HepG2 (cell line): ENCODE measurements at regions not wholly inside any gene's neighbourhood (a gene's known extent, or its start where the extent isn't known, plus 50 kb on each side); places are given as distances from the start of the nearest gene placed in this dataset.

Source experiments
- ATAC-seq: fragments of 200-7000 bp; cut with Tn5 transposase; 3 replicates; pipeline ENCODE4 v1.9.1; 2020; ENCODE audit warnings: mild to moderate bottlenecking, moderate library complexity
- BruUV-seq: library from RNA; stranded (reverse); fragments of 400-500 nt; replicated peaks from 2 replicates; lab custom pipeline; 2021; lab: Mats Ljungman, UMichigan
- CTCF ChIA-PET: fragments of 300-600 bp; formaldehyde crosslinking; extraction: SDS; loops from one replicate; lab custom pipeline; 2021; ENCODE audit warnings: low total read pairs, inconsistent platforms, low intra/inter-chr PET ratio; lab: Yijun Ruan, JAX
- POLR2A ChIA-PET: fragments of 350-600 bp; sonication (Branson Sonifier 250); formaldehyde crosslinking; loops from one replicate; lab custom pipeline; 2020; ENCODE audit warnings: antibody characterized with exemption, inconsistent platforms; lab: Yijun Ruan, JAX
- DNase-seq: peaks from one replicate; pipeline ENCODE4 v3.0.0-alpha.2; 2015; ENCODE audit warnings: low spot score
- FAIRE-seq: peaks from 3 replicates; lab custom pipeline; 2011; peaks lifted over from hg19 to GRCh38; lab: Jason Lieb, UNC
- H2AFZ ChIP-seq: one replicate; pipeline ENCODE4 v1.6.1; 2011; ENCODE audit warnings: low read length, inconsistent platforms
- H3K27ac ChIP-seq: fragments of 300-600 bp; 3 replicates; pipeline ENCODE4 v1.8.0; 2011; ENCODE audit warnings: mixed run types, mild to moderate bottlenecking, mixed read lengths, low read length, inconsistent platforms; ENCODE audit not compliant: insufficient read depth; ENCODE audit errors: extremely low read length
- H3K27me3 ChIP-seq, 2 experiments: fragments of 200-600 bp in 1 of 2; 2 replicates in 1 of 2; 3 replicates in 1 of 2; pipeline versions ENCODE4 v1.6.0 to v1.8.0; 2011; ENCODE audit warnings: low read length in 2 of 2, mild to moderate bottlenecking in 2 of 2, moderate library complexity in 2 of 2, inconsistent platforms in 1 of 2; ENCODE audit not compliant: insufficient read depth in 2 of 2, control insufficient read depth in 1 of 2
- H3K36me3 ChIP-seq, 2 experiments: fragments of 200-600 bp in 1 of 2; replicated peaks in 1 of 2; 2 replicates in 1 of 2; 3 replicates in 1 of 2; pipeline versions ENCODE4 v1.5.1 to v1.8.0; 2011; ENCODE audit warnings: low read length in 2 of 2, inconsistent platforms in 1 of 2; ENCODE audit not compliant: insufficient read depth in 2 of 2, control insufficient read depth in 1 of 2
- H3K4me1 ChIP-seq: 2 replicates; pipeline ENCODE4 v1.5.1; 2012; ENCODE audit warnings: low read length, inconsistent platforms; ENCODE audit not compliant: insufficient read depth
- H3K4me2 ChIP-seq: 2 replicates; pipeline ENCODE4 v1.6.0; 2011; ENCODE audit warnings: low read depth, low read length, inconsistent platforms
- H3K4me3 ChIP-seq, 3 experiments: fragments of 200-600 bp in 1 of 3; sonication (generic), shearing (Covaris generic) in 1 of 3; replicated peaks in 1 of 3; 2 replicates each; pipeline ENCODE4 v1.5.1; 2011 to 2016; ENCODE audit warnings: low read length in 3 of 3, inconsistent platforms in 2 of 3, low read depth in 2 of 3, mild to moderate bottlenecking in 2 of 3, control low read depth in 1 of 3, mixed read lengths in 1 of 3; ENCODE audit not compliant: insufficient read depth in 1 of 3
- H3K79me2 ChIP-seq: one replicate; pipeline ENCODE4 v1.6.1; 2011; ENCODE audit warnings: low read length, inconsistent platforms; ENCODE audit not compliant: insufficient read depth
- H3K9ac ChIP-seq: 2 replicates; pipeline ENCODE4 v1.6.0; 2011; ENCODE audit warnings: mild to moderate bottlenecking, low read depth, low read length, inconsistent platforms; ENCODE audit not compliant: insufficient read depth
- H3K9me3 ChIP-seq: 2 replicates; pipeline ENCODE4 v1.5.1; 2012; ENCODE audit warnings: mild to moderate bottlenecking, low read length
- H4K20me1 ChIP-seq: 2 replicates; pipeline ENCODE4 v1.6.0; 2011; ENCODE audit warnings: inconsistent platforms, mild to moderate bottlenecking, low read length, moderate library complexity; ENCODE audit not compliant: insufficient read depth
- ARID2 ChIP-seq: sonication (generic); formaldehyde crosslinking; IDR thresholded peaks from 2 replicates; pipeline ENCODE4 v1.8.1; 2022; ENCODE audit warnings: mild to moderate bottlenecking, missing genetic modification reagents, borderline replicate concordance
- EZH2 ChIP-seq: conservative IDR thresholded peaks from 2 replicates; pipeline ENCODE4 v1.6.1; 2012; ENCODE audit warnings: mild to moderate bottlenecking, low read depth, low read length, moderate library complexity
- FOXA1 ChIP-seq, 2 experiments: fragments of 450-650 bp in 1 of 2; sonication (generic) in 1 of 2; formaldehyde crosslinking in 1 of 2; IDR thresholded peaks; 2 replicates each; pipeline versions ENCODE4 v1.4.0 to v1.6.1; 2016 to 2020; ENCODE audit warnings: missing genetic modification reagents in 1 of 2
- FOXA3 ChIP-seq: IDR thresholded peaks from 2 replicates; pipeline ENCODE4 v1.6.1; 2016; ENCODE audit warnings: missing genetic modification reagents, missing compliant biosample characterization
- HNRNPLL ChIP-seq: fragments of 200-400 bp; formaldehyde crosslinking; IDR thresholded peaks from 2 replicates; pipeline ENCODE4 v1.6.1; 2017; ENCODE audit warnings: mild to moderate bottlenecking, low read depth, low read length; ENCODE audit not compliant: poor library complexity, severe bottlenecking
- HOXD1 ChIP-seq: sonication (generic); formaldehyde crosslinking; IDR thresholded peaks from 2 replicates; pipeline ENCODE4 v1.5.0; 2020; ENCODE audit warnings: missing genetic modification reagents
- SP1 ChIP-seq, 2 experiments: fragments of 450-650 bp in 1 of 2; sonication (generic) in 1 of 2; formaldehyde crosslinking in 1 of 2; IDR thresholded peaks; 2 replicates each; pipeline versions ENCODE4 v1.4.0 to v1.6.1; 2016 to 2020; ENCODE audit warnings: missing genetic modification reagents in 1 of 2
- TAF1 ChIP-seq: sonication (generic); formaldehyde crosslinking; IDR thresholded peaks from 2 replicates; pipeline ENCODE4 v1.4.0; 2020; ENCODE audit warnings: missing genetic modification reagents
- TOE1 ChIP-seq: sonication (generic); formaldehyde crosslinking; IDR thresholded peaks from 2 replicates; pipeline ENCODE4 v1.4.0; 2020; ENCODE audit warnings: mild to moderate bottlenecking, missing genetic modification reagents
- ZNF101 ChIP-seq: sonication (generic); formaldehyde crosslinking; IDR thresholded peaks from 2 replicates; pipeline ENCODE4 v1.4.0; 2020; ENCODE audit warnings: mild to moderate bottlenecking, low read depth, missing genetic modification reagents, borderline replicate concordance
- ZNF317 ChIP-seq: sonication (generic); formaldehyde crosslinking; IDR thresholded peaks from 2 replicates; pipeline ENCODE4 v1.5.0; 2020; ENCODE audit warnings: mild to moderate bottlenecking, missing genetic modification reagents
- WGBS: methylation state at CpG from one replicate; pipeline ENCODE4 v1.1.6; 2017; ENCODE audit warnings: low lambda C conversion rate; 5-methylcytosine and 5-hydroxymethylcytosine counted together
- in situ Hi-C: cut with HindIII; loops from 2 replicates; pipeline ENCODE4 v1.10.0; 2017; ENCODE audit warnings: low pct_unique_long_range_greater_than_20kb; ENCODE audit not compliant: extremely low pct_ligation_motif_present
- intact Hi-C: fragments of 100-400 bp; cut with micrococcal nuclease; formaldehyde crosslinking; loops from one replicate; pipeline ENCODE4 v1.10.0; 2022; ENCODE audit not compliant: unreplicated experiment
- TF ChIP-seq, protein P1 (sequence below): sonication (generic); formaldehyde crosslinking; conservative IDR thresholded peaks from 2 replicates; pipeline ENCODE4 v1.4.0; 2020; ENCODE audit warnings: missing genetic modification reagents
- TF ChIP-seq, protein P2 (sequence below): sonication (generic); formaldehyde crosslinking; IDR thresholded peaks from 2 replicates; pipeline ENCODE4 v1.4.0; 2020; ENCODE audit warnings: missing genetic modification reagents
- TF ChIP-seq, protein P3 (sequence below): sonication (generic); formaldehyde crosslinking; IDR thresholded peaks from 2 replicates; pipeline ENCODE4 v1.4.0; 2020; ENCODE audit warnings: mild to moderate bottlenecking, missing genetic modification reagents

DNA sequence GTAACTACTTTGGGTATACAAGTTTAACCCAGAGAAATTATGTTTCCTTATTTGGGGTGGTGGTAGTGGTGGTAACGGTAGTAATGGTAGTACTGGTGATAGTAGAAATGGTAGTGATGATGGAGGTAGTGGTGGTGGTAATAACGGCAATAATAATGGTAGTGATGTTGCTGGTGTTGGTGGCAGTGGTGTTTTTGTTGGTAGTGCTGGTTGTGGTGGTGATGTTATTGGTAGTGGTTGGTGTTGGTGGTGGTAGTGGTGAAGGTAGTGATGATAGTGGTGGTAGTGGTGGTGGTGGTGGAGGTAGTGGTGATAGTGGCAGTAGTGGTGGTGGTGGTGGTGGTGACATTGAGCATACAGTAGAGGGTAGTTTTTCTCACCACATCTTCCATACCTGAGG, 95.6 kb downstream of the TMEM30B start (continued):
- TF ChIP-seq, protein P1, sequence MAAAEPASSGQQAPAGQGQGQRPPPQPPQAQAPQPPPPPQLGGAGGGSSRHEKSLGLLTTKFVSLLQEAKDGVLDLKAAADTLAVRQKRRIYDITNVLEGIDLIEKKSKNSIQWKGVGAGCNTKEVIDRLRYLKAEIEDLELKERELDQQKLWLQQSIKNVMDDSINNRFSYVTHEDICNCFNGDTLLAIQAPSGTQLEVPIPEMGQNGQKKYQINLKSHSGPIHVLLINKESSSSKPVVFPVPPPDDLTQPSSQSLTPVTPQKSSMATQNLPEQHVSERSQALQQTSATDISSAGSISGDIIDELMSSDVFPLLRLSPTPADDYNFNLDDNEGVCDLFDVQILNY (CRISPR knock-in tag) = no peak
- TF ChIP-seq TAF1 (no peak), SP1 (IDR thresholded peaks at IDR 0.05) (no peak), SP1 (CRISPR knock-in tag; IDR thresholded peaks at IDR 0.05) (no peak), TOE1 (CRISPR knock-in tag) (no peak), ZNF101 (no peak), EZH2 (no peak), HOXD1 (no peak)
- TF ChIP-seq, protein P2, sequence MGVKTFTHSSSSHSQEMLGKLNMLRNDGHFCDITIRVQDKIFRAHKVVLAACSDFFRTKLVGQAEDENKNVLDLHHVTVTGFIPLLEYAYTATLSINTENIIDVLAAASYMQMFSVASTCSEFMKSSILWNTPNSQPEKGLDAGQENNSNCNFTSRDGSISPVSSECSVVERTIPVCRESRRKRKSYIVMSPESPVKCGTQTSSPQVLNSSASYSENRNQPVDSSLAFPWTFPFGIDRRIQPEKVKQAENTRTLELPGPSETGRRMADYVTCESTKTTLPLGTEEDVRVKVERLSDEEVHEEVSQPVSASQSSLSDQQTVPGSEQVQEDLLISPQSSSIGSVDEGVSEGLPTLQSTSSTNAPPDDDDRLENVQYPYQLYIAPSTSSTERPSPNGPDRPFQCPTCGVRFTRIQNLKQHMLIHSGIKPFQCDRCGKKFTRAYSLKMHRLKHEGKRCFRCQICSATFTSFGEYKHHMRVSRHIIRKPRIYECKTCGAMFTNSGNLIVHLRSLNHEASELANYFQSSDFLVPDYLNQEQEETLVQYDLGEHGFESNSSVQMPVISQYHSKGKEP (CRISPR knock-in tag) = no peak

DNA sequence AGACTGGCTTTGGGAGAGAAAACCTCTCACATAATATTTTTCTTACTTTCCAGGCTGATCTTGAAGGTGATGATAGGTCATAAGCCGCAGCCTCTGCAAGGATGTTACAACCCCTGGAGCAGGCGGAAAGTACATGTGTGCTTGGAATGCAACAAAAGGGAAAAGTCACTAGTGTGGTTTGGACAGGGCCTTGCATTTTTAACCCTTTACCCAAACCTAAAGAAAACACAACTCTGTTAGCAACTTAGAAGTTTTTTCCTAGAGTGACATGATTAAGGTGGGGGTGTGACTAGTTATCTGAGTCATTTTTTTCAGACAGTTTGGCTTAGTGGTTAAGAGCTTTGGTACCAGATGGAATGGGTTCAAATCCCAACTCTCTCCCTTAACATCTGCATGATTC, 97.0 kb downstream of the TMEM30B start:
- in situ Hi-C loops = loop anchor here (25.0 kb wide), 1 partner anchor 147 kb away; no protein-coding TSS in a partner anchor

More for the DNA sequence above, 97.0 kb downstream of the TMEM30B start:
- CTCF ChIA-PET = no interaction called here
- Histone ChIP-seq H3K4me3 (no peak overlapping the region), H2AFZ (no peak overlapping the region), H3K9me3 (no peaks in the 10 kb centered on the region), H3K4me2 (no peak overlapping the region), H3K27me3 (peaks cover 0 to 4% of the 10 kb centered on the region in 2 experiments; a peak in 1 of 5 replicates), H3K27ac (no peak overlapping the region), H4K20me1 (no peaks in the 10 kb centered on the region), H3K36me3 (no peaks in the 10 kb centered on the region), H3K4me1 (peaks cover 29% of the 10 kb centered on the region), H3K79me2 (no peaks in the 10 kb centered on the region), H3K9ac (no peak overlapping the region)
- DNase-seq (no peak), FAIRE-seq (no peak), ATAC-seq (no peak)
- POLR2A ChIA-PET = no interaction called here
- intact Hi-C loops = loop anchor here (10.0 kb wide), 1 partner anchor 459 kb away; the partner anchor contains the start of gene SIX4
- TF ChIP-seq ARID2 (CRISPR knock-in tag) (no peak), FOXA1 (IDR thresholded peaks at IDR 0.05) (no peak), FOXA1 (CRISPR knock-in tag; IDR thresholded peaks at IDR 0.05) (no peak), FOXA3 (CRISPR knock-in tag) (no peak), ZNF317 (no peak), HNRNPLL (no peak)
- TF ChIP-seq, protein P2 (CRISPR knock-in tag) = no peak
- TF ChIP-seq, protein P3, sequence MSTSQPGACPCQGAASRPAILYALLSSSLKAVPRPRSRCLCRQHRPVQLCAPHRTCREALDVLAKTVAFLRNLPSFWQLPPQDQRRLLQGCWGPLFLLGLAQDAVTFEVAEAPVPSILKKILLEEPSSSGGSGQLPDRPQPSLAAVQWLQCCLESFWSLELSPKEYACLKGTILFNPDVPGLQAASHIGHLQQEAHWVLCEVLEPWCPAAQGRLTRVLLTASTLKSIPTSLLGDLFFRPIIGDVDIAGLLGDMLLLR (CRISPR knock-in tag) = no peak
- 73% methylated on average over 2 of the region's 2 CpGs for WGBS
- no TSS peak for BruUV-seq
